HG03039 (cell line): ENCODE measurements at regions not wholly inside any gene's neighbourhood (a gene's known extent, or its start where the extent isn't known, plus 50 kb on each side); places are given as distances from the start of the nearest gene placed in this dataset.

ENCODE experiments used
- ATAC-seq: cut with Tn5 transposase; IDR thresholded peaks from one replicate; pipeline ENCODE4 v1.9.1; 2021; ENCODE audit warnings: mild to moderate bottlenecking, moderate library complexity; ENCODE audit not compliant: unreplicated experiment

- no peak for ATAC-seq
Measured at GRCh38 chr6:167731731-167732422, 94.8 kb upstream of the AFDN start.

GRCh38 chr6:167733740-167734661, 92.7 kb upstream of the AFDN start:
- no peak for ATAC-seq

- ATAC-seq: no peak
Measured at GRCh38 chr6:167734662-167735083, 92.0 kb upstream of the AFDN start.

- ATAC-seq: no peak
Measured at GRCh38 chr6:167735084-167735950, 91.4 kb upstream of the AFDN start.

- ATAC-seq: no peak
Measured at GRCh38 chr6:167735951-167736288, 90.8 kb upstream of the AFDN start.

- no peak for ATAC-seq
Measured at GRCh38 chr6:167736486-167737204, 90.1 kb upstream of the AFDN start.

GRCh38 chr6:167737205-167737830, 89.4 kb upstream of the AFDN start:
- ATAC-seq: no peak

- no peak for ATAC-seq
Measured at GRCh38 chr6:167738386-167738785, 88.3 kb upstream of the AFDN start.

GRCh38 chr6:167739721-167740475, 86.8 kb upstream of the AFDN start:
- no peak for ATAC-seq

- ATAC-seq: no peak
Measured at GRCh38 chr6:167742719-167743303, 83.9 kb upstream of the AFDN start.

GRCh38 chr6:167744681-167745669, 81.7 kb upstream of the AFDN start:
- ATAC-seq: no peak

GRCh38 chr6:167745670-167746389, 80.9 kb upstream of the AFDN start:
- ATAC-seq: no peak

- ATAC-seq: no peak
Measured at GRCh38 chr6:167746390-167746907, 80.3 kb upstream of the AFDN start.

GRCh38 chr6:167746975-167747374, 79.7 kb upstream of the AFDN start:
- no peak for ATAC-seq

- no peak for ATAC-seq
Measured at GRCh38 chr6:167747645-167748044, 79.1 kb upstream of the AFDN start.

GRCh38 chr6:167748046-167748445, 78.7 kb upstream of the AFDN start:
- ATAC-seq: no peak
